ENCODE measurements at regions not wholly inside any gene's neighbourhood (a gene's known extent, or its start where the extent isn't known, plus 50 kb on each side); places are given as distances from the start of the nearest gene placed in this dataset.
"Not testable (repeated sequence)": the region's sequence is repeated elsewhere in the genome, so short reads cannot be mapped to it uniquely, and the experiment has no call there.

DNA sequence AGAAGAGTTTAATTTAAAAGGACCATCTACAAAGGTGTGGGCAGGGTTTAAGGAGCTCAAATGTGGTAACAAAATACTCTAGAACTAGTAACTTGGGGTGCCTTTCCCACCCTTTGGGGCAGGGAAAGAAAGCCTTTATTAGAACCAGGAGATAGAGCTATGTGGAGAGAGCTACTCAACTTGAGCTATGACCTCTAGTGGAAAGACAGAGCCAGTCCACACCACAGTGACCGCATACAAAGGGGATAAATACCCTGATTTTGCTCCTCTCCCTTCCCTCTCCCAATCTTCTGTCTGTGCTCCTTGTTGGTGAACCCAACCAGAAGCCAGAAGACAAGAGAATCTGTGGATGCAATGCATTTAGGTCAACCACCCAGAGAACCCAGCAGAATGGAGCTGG, 54.4 kb upstream of the JAK1 start:
- Mint-ChIP-seq H3K4me3 (no peak overlapping the region), H3K27ac (no peak overlapping the region), H3K27me3 (no peaks in the 10 kb centered on the region), H3K36me3 (peaks cover 2% of the 10 kb centered on the region), H3K4me1 (peaks cover 0 to 12% (median 2%) of the 10 kb centered on the region in 3 donors), H3K9me3 (no peaks in the 10 kb centered on the region)

DNA sequence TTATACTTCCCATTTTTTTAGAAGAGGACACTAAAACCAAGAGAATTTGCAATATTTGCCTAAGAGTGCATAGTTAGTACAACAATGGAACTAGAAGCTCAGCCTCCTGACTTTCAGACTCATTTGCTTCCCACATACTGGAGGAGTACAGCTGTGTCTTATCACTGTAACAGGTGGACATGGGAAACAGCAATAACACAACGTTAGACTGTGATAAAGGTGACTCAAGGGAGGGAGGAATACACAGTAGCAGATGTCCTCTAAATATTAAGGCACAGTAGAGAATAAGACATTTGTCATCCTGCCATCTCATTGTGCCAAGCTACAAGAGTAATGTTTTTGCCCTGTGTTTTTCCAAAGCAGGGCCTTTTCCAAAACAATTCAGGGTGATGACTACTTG, 55.4 kb upstream of the JAK1 start:
- Mint-ChIP-seq H3K36me3 (peaks cover 2% of the 10 kb centered on the region), H3K4me3 (no peak overlapping the region), H3K4me1 (peaks cover 0 to 12% (median 2%) of the 10 kb centered on the region in 3 donors), H3K27ac (peak overlapping the region in 1 of 3 donors; percentile 48), H3K27me3 (no peaks in the 10 kb centered on the region), H3K9me3 (no peaks in the 10 kb centered on the region)

DNA sequence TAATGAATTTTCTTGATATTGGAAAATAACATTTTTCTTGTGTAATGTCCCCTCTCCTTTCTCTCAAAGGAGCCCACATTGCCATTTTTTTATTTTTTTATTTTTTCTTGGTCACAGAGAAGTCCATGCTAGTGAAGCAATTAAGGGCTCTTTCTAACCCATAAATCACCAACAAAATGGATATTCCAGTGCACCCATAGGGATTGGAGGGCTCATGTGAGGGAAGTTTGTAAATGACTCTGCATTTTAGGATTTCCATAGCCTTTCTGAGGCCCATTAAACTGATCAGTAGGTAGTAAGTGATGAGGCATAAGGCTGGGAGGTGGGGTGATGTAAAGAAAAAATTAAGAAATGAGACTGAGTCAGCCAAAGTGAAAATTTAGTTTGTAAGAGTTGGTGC, 55.9 kb upstream of the JAK1 start:
- H3K27ac Mint-ChIP-seq: no peak overlapping the region
- peaks cover 2% of the 10 kb centered on the region for H3K36me3 Mint-ChIP-seq
- no peaks in the 10 kb centered on the region for H3K9me3 Mint-ChIP-seq
- H3K27me3 Mint-ChIP-seq: no peaks in the 10 kb centered on the region
- H3K4me3 Mint-ChIP-seq: no peak overlapping the region
- peaks cover 0 to 12% (median 2%) of the 10 kb centered on the region in 3 donors for H3K4me1 Mint-ChIP-seq

DNA sequence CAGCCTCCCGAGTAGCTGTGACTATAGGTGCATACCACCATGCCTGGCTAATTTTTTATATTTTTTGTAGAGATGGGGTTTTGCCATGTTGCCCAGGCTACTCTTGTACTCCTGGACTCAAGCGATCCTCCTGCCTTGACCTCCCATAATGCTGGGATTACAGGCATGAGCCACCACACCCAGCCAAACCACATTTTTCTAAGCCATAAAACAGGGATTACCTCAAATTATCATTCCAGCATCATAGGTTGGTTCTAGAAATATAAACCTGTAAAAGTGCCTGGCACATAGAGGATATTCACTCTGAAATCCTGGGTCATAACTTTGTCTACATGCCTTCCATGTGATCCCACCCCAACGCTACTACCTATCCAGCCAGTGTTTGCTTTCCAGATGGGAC, 59.4 kb upstream of the JAK1 start:
- Mint-ChIP-seq H3K27me3 (peaks cover 2% of the 10 kb centered on the region), H3K4me3 (no peak overlapping the region), H3K36me3 (peaks cover 10% of the 10 kb centered on the region), H3K9me3 (peaks cover 0 to 2% (median 0%) of the 10 kb centered on the region in 3 donors), H3K4me1 (peaks cover 0 to 4% (median 0%) of the 10 kb centered on the region in 3 donors), H3K27ac (no peak overlapping the region)

DNA sequence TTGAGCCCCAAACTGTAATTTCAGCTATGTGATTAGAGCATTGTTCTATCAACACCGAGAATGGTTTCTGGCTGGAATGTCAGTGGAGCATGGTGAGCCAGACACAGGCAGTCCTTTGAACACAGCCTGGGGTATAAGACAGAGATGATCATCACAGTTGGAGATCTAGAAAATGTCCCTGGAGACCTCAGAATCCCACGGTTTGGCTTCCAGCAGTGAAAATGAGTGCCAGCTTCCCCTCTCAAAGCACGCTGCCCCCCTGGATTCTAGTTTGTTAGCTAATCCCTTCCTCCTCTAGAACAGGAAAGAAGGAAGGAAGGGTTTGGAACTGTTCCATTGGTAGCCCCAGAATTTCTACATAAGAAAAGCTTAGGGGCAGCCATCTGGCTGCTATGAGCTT, 59.9 kb upstream of the JAK1 start:
- Mint-ChIP-seq H3K27ac (no peak overlapping the region), H3K9me3 (peaks cover 0 to 2% (median 0%) of the 10 kb centered on the region in 3 donors), H3K27me3 (peaks cover 2% of the 10 kb centered on the region), H3K36me3 (peaks cover 10% of the 10 kb centered on the region), H3K4me3 (no peak overlapping the region), H3K4me1 (peaks cover 0 to 4% (median 0%) of the 10 kb centered on the region in 3 donors)

DNA sequence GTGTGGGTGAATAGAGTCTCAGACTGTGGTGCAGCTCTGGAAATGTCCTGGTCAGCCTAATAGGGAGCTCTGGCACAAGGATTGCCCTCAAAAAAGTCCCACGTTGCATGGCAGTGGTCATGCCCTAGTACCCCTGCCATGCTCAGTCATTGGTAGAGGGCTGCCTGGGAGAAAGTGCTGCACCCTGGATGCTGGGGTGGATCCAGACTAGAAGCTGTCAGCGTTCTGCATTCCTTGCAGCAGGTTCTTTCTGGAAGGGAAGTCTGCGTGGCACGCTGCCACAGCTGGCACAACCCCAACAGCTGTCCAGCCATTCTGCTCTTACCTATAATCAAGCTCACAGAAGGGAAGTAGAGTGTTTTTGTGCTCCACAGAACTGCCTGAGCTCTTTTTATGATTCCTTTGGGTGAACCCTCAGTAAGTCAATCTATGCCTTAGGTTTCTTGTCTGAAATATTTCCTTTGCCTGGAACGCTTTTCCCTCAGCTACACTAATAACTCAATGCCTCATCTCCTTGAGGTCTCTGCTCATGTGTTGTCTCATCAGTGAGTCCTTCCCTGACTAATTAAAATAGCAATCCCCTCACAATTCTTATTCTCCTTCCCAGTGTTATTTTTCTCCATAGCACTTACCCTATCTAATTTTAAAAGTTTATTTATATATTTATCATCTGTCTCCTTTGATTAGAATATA, 61.5 kb upstream of the JAK1 start:
- Mint-ChIP-seq H3K36me3 (peaks cover 10% of the 10 kb centered on the region), H3K9me3 (peaks cover 0 to 2% (median 0%) of the 10 kb centered on the region in 3 donors), H3K4me1 (peaks cover 0 to 4% (median 0%) of the 10 kb centered on the region in 3 donors), H3K27ac (no peak overlapping the region), H3K27me3 (peaks cover 2% of the 10 kb centered on the region), H3K4me3 (no peak overlapping the region)

DNA sequence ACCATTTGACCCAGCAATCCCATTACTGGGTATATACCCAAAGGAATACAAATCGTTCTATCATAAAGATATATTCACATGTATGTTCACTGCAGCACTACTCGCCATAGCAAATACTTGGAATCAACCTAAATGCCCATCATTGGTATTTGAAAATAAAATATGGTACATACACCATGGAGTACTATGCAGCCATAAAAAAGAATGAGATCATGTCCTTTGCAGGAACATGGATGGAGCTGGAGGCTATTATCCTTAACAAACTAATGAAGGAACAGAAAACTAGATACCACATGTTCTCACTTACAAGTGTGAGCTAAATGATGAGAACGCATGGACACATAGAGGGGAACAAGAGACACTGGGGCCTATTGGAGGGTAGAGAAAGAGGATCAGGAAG, 63.1 kb upstream of the JAK1 start:
- not testable (repeated sequence) for H3K4me1 Mint-ChIP-seq, H3K27me3 Mint-ChIP-seq, H3K4me3 Mint-ChIP-seq, H3K9me3 Mint-ChIP-seq
- Mint-ChIP-seq H3K27ac (peak overlapping the region in 1 of 3 donors; percentile 40), H3K36me3 (peaks cover 17% of the 10 kb centered on the region)

DNA sequence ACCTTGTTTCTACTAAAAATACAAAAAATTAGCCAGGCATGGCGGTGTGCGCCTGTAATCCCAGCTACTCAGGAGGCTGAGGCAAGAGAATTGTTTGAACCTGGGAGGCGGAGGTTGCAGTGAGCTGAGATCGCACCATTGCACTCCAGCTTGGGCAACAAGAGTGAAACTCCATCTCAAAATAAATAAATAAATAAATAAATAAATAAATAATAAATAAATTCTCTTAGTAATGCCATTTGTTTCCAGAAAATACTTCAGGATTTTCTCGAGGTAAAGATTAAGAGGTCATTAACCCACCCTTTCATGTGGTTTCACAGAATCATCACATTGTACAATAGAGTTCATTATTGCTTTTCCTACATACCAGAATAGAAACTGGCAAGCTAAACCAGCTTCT, 68.5 kb upstream of the JAK1 start:
- not testable (repeated sequence) for H3K36me3 Mint-ChIP-seq, H3K27me3 Mint-ChIP-seq, H3K4me1 Mint-ChIP-seq, H3K9me3 Mint-ChIP-seq, H3K4me3 Mint-ChIP-seq, H3K27ac Mint-ChIP-seq

DNA sequence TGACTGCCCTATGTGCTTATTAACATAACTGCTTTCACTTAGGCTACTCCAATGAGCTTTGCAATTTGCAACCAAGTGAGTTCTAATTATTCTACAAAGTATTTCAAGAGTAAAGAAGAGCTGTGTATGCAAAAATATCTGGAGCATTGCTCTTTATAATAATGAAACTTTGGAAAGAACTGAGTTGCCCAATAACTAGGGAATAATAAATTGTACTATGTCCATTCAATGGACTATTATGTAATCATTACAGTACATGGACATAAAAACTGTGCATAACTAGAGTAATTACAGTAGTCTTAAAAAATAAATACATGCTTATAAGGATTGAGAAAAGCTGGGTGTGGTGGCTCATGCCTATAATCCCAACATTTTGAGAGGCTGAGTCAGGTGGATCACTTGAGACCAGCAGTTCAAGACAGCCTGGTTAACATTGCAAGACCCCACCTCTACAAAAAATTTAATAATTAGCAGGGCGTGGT, 70.3 kb upstream of the JAK1 start:
- Mint-ChIP-seq H3K27ac (no peak overlapping the region), H3K4me1 (peaks cover 5 to 9% (median 6%) of the 10 kb centered on the region in 3 donors), H3K27me3 (peaks cover 2% of the 10 kb centered on the region), H3K4me3 (no peak overlapping the region), H3K9me3 (no peaks in the 10 kb centered on the region), H3K36me3 (peaks cover 9% of the 10 kb centered on the region)

DNA sequence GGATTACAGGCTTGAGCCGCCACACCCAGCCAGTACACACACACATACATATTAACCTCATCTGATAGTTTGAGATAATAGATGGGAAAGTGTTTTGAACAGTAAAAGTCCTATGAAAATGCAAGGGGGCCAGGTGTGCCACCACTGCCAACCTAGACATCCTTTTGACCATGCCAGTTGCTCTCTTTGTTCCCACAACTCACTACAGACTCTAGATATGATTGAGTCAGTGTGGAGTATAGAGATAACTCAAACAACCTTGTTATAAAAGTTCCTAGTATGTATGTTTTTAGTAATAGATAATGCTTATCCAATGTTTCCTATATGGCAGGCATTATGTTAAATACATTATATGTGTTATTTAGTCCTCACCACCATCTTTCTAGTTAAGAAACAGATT, 72.7 kb upstream of the JAK1 start:
- Mint-ChIP-seq H3K4me3 (no peak overlapping the region), H3K27ac (no peak overlapping the region), H3K27me3 (peaks cover 2% of the 10 kb centered on the region), H3K4me1 (peaks cover 6 to 9% (median 8%) of the 10 kb centered on the region in 3 donors), H3K9me3 (no peaks in the 10 kb centered on the region), H3K36me3 (peaks cover 4% of the 10 kb centered on the region)

DNA sequence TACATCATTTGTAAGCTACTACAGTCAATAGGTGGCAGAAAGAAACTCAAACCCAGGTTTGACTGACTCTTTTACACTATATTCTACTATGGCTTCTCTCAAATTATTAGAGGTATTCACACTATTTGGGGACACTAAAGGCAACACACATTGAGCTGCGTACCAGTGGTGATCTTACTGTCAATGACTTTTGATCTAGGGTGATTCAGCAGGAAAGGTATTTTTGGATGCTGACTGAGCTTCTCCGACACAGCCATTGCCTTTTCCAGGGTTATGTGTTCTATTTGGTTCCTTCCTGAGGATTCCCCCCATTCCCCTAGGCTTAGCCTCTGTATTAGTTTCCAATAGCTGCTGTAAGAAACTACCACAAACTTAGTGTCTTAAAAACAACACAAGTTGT, 73.2 kb upstream of the JAK1 start:
- Mint-ChIP-seq H3K27me3 (peaks cover 2% of the 10 kb centered on the region), H3K4me3 (no peak overlapping the region), H3K9me3 (no peaks in the 10 kb centered on the region), H3K36me3 (peaks cover 3% of the 10 kb centered on the region), H3K27ac (no peak overlapping the region), H3K4me1 (peaks cover 6 to 11% (median 8%) of the 10 kb centered on the region in 3 donors)

DNA sequence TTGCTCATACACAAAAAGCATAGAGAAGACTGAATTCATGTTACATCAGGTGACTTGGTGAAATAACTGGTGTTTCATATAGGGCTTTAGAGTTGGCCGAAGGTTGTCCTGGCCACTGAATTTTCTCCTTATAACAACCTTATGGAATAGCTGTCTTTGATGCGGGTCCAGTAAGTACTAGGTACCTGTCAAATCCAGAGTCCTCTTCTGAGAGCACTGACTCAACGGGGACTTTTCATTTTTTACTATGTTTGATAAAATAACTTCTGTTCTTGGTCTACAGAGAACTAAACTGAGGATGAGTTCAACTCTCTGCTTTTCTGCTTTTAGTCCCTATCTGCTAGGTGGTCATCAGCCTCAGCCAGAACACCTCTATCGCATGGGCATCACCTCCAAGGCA, 76.1 kb upstream of the JAK1 start:
- H3K27ac Mint-ChIP-seq: no peak overlapping the region
- peaks cover 3% of the 10 kb centered on the region for H3K36me3 Mint-ChIP-seq
- H3K27me3 Mint-ChIP-seq: peaks cover 2% of the 10 kb centered on the region
- H3K9me3 Mint-ChIP-seq: peaks cover 0 to 2% (median 0%) of the 10 kb centered on the region in 3 donors
- no peak overlapping the region for H3K4me3 Mint-ChIP-seq
- H3K4me1 Mint-ChIP-seq: peaks cover 6 to 13% (median 8%) of the 10 kb centered on the region in 3 donors

DNA sequence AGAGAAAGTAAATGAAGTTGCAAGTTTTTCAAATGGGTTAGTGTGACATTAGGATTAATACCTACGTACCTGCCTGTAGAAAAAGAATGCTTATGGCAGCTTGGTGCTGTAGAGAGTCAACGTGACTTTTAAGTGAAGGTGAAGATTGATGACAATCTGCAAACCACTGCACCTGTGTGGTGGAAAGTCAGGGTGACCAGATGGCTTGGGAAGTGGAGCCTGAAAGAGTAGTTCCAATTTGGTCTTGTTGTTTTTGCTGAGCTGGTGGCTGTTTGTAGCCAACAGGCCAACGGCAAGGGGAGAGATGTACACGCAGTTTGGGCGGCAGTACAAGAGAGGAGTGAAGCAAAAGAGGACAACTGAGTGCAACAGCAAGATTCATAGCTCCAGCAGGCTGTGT, 78.1 kb upstream of the JAK1 start:
- Mint-ChIP-seq H3K9me3 (peaks cover 0 to 2% (median 0%) of the 10 kb centered on the region in 3 donors), H3K4me3 (no peak overlapping the region), H3K36me3 (peaks cover 3% of the 10 kb centered on the region), H3K27ac (no peak overlapping the region), H3K27me3 (no peaks in the 10 kb centered on the region), H3K4me1 (peaks cover 6 to 13% (median 8%) of the 10 kb centered on the region in 3 donors)

DNA sequence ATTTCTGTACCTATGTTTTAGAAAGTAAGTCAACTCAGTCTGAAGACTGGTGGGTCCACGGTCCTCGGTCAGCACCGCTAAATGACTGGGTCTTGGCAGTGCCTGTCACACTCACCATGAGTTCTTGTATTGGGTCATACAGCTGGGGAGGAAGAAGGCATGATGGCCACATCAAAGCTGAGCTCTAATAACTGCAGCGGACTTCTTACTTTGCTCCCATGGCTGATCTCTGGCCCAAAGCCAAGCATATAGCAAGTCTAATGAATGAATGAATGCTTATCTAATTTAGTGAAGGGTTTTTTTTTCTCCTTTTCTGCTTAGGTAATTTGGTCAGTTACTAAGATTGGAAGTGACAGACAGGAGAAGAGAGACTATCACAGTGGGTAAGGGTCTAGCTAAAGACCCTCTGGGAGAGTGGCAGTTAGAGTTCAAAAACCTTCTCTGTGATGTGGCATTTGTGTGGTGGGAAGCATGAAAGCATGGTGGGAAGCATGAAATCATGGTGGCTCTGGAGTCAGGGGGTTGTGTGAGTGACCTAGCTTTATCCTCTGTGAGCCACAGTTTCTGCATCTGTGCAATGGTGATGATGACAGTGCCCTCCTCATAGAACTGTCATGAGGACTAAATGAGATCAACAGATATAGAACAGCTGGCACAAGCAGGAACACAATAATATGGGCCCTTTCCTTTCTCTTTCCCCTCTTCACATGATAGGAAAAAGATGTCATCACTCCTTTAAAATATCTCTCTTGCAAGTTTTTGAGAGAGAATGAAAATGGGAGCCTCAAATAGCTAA, 78.9 kb upstream of the JAK1 start:
- Mint-ChIP-seq H3K27ac (peak overlapping the region in 1 of 3 donors; percentile 58), H3K4me3 (no peak overlapping the region), H3K27me3 (no peaks in the 10 kb centered on the region), H3K4me1 (peaks cover 6 to 20% (median 8%) of the 10 kb centered on the region in 3 donors), H3K36me3 (peaks cover 3% of the 10 kb centered on the region), H3K9me3 (peaks cover 0 to 2% (median 0%) of the 10 kb centered on the region in 3 donors)

DNA sequence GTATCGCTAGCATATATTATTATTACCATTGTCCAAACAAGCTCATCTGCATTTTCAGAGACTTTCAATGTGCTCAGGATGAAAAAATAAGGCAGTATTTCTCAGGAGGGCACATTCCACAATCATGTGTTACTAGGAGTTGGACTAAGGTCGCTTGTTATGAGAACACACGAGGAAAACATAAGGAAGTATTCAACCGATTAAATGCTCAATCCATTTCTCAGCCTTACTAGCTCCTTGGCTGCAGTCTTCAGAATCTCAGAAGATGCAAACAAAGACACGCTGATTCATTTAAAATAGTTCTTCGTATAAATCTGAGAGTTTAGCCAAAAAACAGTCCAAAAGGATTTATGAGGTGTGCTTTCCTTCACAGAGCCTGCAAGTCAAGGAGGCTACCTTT, 82.0 kb upstream of the JAK1 start:
- Mint-ChIP-seq H3K27me3 (no peaks in the 10 kb centered on the region), H3K27ac (no peak overlapping the region), H3K36me3 (peaks cover 5% of the 10 kb centered on the region), H3K9me3 (peaks cover 0 to 2% (median 0%) of the 10 kb centered on the region in 3 donors), H3K4me1 (peaks cover 0 to 12% (median 4%) of the 10 kb centered on the region in 3 donors), H3K4me3 (no peak overlapping the region)
